Forelimb muscle (tissue), 1 donor: ENCODE measurements at regions not wholly inside any gene's neighbourhood (a gene's known extent, or its start where the extent isn't known, plus 50 kb on each side); places are given as distances from the start of the nearest gene placed in this dataset.

Experiments used
- DNase-seq: peaks from one replicate; pipeline ENCODE4 v3.0.0-alpha.2; 2013; ENCODE audit warnings: low read depth

GRCh38 chrX:28039258-28039657 is 58.0 kb upstream of the DCAF8L1 start:
- no peak for DNase-seq
